ENCODE measurements at regions not wholly inside any gene's neighbourhood (a gene's known extent, or its start where the extent isn't known, plus 50 kb on each side); places are given as distances from the start of the nearest gene placed in this dataset.

GRCh38 chr12:88437226-88437625 lies 143.0 kb downstream of the KITLG start:
- BruUV-seq (replicated peaks) = no TSS peak
- POLR2A ChIA-PET = no interaction called here
- H3K9me3 ChIP-seq = 0 out of 2 replicates have a peak, but pooled peaks cover 2% of the 10 kb centered on the region
- Mint-ChIP-seq H3K4me1 (ENCODE audit: low read depth, unreplicated experiment) (peaks cover 7% of the 10 kb centered on the region), H3K27ac (ENCODE audit: unreplicated experiment) (no peak overlapping the region), H3K27me3 (ENCODE audit: insufficient read depth, unreplicated experiment) (no peaks in the 10 kb centered on the region), H3K4me3 (ENCODE audit: unreplicated experiment) (no peak overlapping the region), H3K9me3 (ENCODE audit: unreplicated experiment) (peaks cover 11% of the 10 kb centered on the region), H3K36me3 (ENCODE audit: insufficient read depth, unreplicated experiment) (no peaks in the 10 kb centered on the region)
- TF ChIP-seq CTCF (IDR thresholded peaks at IDR 0.05; ENCODE audit: insufficient read depth in 1 of 2, low read depth in 1 of 2, low read length in 1 of 2, severe bottlenecking in 1 of 2, unreplicated experiment in 1 of 2) = no peak
- peaks cover 3% of the 10 kb centered on the region; the same call in 1 of the 2 replicates for H3K4me1 ChIP-seq
- no peaks in the 10 kb centered on the region for H3K36me3 ChIP-seq (ENCODE audit: control insufficient read depth, insufficient read depth, low read length)
- H3K4me3 ChIP-seq (ENCODE audit: low read depth, low read length) = no peak overlapping the region
- no peak for DNase-seq
- H3K27me3 ChIP-seq (replicated peaks; ENCODE audit: control insufficient read depth, insufficient read depth, low read length) = no peaks in the 10 kb centered on the region
- CTCF ChIA-PET = no interaction called here
- intact Hi-C loops (cut with micrococcal nuclease; ENCODE audit: unreplicated experiment) = no loop called here
